Endothelial cell of umbilical vein (primary cell): ENCODE measurements at regions not wholly inside any gene's neighbourhood (a gene's known extent, or its start where the extent isn't known, plus 50 kb on each side); places are given as distances from the start of the nearest gene placed in this dataset.

Experiments
- BruUV-seq: library from RNA; stranded (reverse); fragments of 400-500 nt; replicated peaks from 2 replicates; lab custom pipeline; 2021; lab: Mats Ljungman, UMichigan
- CTCF ChIA-PET: fragments of 300-600, 350-600 bp; sonication (Branson Sonifier 250); formaldehyde crosslinking; loops from one replicate; lab custom pipeline; 2021; ENCODE audit warnings: antibody characterized with exemption, inconsistent platforms; lab: Charles Lee
- POLR2A ChIA-PET: fragments of 300-600, 350-600 bp; sonication (Branson Sonifier 250); formaldehyde crosslinking; loops from one replicate; lab custom pipeline; 2021; ENCODE audit warnings: antibody characterized with exemption, inconsistent platforms; lab: Charles Lee
- DNase-seq: peaks from one replicate; pipeline ENCODE4 v3.0.0-alpha.2; 2011; ENCODE audit warnings: low read depth, low spot score
- FAIRE-seq: peaks from 2 replicates; lab custom pipeline; 2011; peaks lifted over from hg19 to GRCh38; lab: Jason Lieb, UNC
- H2AFZ ChIP-seq: 2 replicates; pipeline ENCODE4 v1.6.0; 2012; ENCODE audit warnings: low read depth, low read length, control low read depth, inconsistent platforms
- H3K27ac ChIP-seq: 2 replicates; pipeline ENCODE4 v1.5.1; 2011; ENCODE audit warnings: low read depth, mild to moderate bottlenecking, control low read depth, low read length, moderate library complexity; ENCODE audit not compliant: insufficient read depth
- H3K27me3 ChIP-seq, 2 experiments: 2 replicates each; pipeline versions ENCODE4 v1.6.0 to v1.6.1; 2011; ENCODE audit warnings: low read length in 2 of 2, mixed read lengths in 1 of 2; ENCODE audit not compliant: control insufficient read depth in 2 of 2, insufficient read depth in 2 of 2
- H3K36me3 ChIP-seq, 2 experiments: 2 replicates in 1 of 2; 3 replicates in 1 of 2; pipeline ENCODE4 v1.5.1; 2011; ENCODE audit warnings: low read length in 2 of 2, mild to moderate bottlenecking in 1 of 2, moderate library complexity in 1 of 2; ENCODE audit not compliant: control insufficient read depth in 2 of 2, insufficient read depth in 2 of 2; ENCODE audit errors: extremely low read depth in 1 of 2
- H3K4me1 ChIP-seq: 3 replicates; pipeline ENCODE4 v1.5.1; 2011; ENCODE audit warnings: mild to moderate bottlenecking, low read length; ENCODE audit not compliant: control insufficient read depth, insufficient read depth; ENCODE audit errors: extremely low read depth
- H3K4me2 ChIP-seq: 2 replicates; pipeline ENCODE4 v1.6.1; 2011; ENCODE audit warnings: low read length, control low read depth, mixed read lengths; ENCODE audit not compliant: insufficient read depth
- H3K4me3 ChIP-seq, 3 experiments: fragments of 200-600 bp in 1 of 3; sonication (generic), shearing (Covaris generic) in 1 of 3; replicated peaks in 1 of 3; 2 replicates each; pipeline ENCODE4 v1.5.1; 2011 to 2016; ENCODE audit warnings: control low read depth in 3 of 3, low read length in 3 of 3, mild to moderate bottlenecking in 2 of 3, inconsistent platforms in 1 of 3, low read depth in 1 of 3, moderate library complexity in 1 of 3; ENCODE audit not compliant: insufficient read depth in 1 of 3
- H3K79me2 ChIP-seq: 2 replicates; pipeline ENCODE4 v1.6.0; 2012; ENCODE audit warnings: low read length, inconsistent platforms; ENCODE audit not compliant: control insufficient read depth, insufficient read depth
- H3K9ac ChIP-seq: replicated peaks from 2 replicates; pipeline ENCODE3; 2011; ENCODE audit warnings: low read length, control low read depth; ENCODE audit not compliant: insufficient read depth; ENCODE audit errors: extremely low read depth
- H3K9me1 ChIP-seq: replicated peaks from 3 replicates; pipeline ENCODE4 v1.6.0; 2011; ENCODE audit warnings: mild to moderate bottlenecking, low read length; ENCODE audit not compliant: control insufficient read depth, insufficient read depth; ENCODE audit errors: extremely low read depth
- H3K9me3 ChIP-seq: replicated peaks from 2 replicates; pipeline ENCODE4 v1.5.1; 2012; ENCODE audit warnings: low read length, inconsistent platforms; ENCODE audit not compliant: control insufficient read depth, insufficient read depth
- H4K20me1 ChIP-seq: replicated peaks from 2 replicates; pipeline ENCODE3; 2011; ENCODE audit warnings: mild to moderate bottlenecking, low read length; ENCODE audit not compliant: control insufficient read depth, insufficient read depth; ENCODE audit errors: extremely low read depth
- EZH2 ChIP-seq: IDR thresholded peaks from 2 replicates; pipeline ENCODE4 v1.6.1; 2012; ENCODE audit warnings: borderline replicate concordance, low read depth, mild to moderate bottlenecking, moderate library complexity, low read length, inconsistent platforms; ENCODE audit not compliant: severe bottlenecking
- FOS ChIP-seq: IDR thresholded peaks from 2 replicates; pipeline ENCODE4 v1.6.1; 2011; ENCODE audit warnings: mild to moderate bottlenecking, low read length, moderate library complexity, borderline replicate concordance; ENCODE audit not compliant: insufficient read depth
- GATA2 ChIP-seq: IDR thresholded peaks from 2 replicates; pipeline ENCODE4 v1.7.0; 2011; ENCODE audit warnings: low read depth, mild to moderate bottlenecking, moderate library complexity, mixed read lengths, low read length; ENCODE audit not compliant: insufficient read length, insufficient read depth
- JUN ChIP-seq: IDR thresholded peaks from 2 replicates; pipeline ENCODE4 v1.6.1; 2011; ENCODE audit warnings: borderline replicate concordance, low read depth; ENCODE audit not compliant: insufficient read length, insufficient read depth
- MAX ChIP-seq: IDR thresholded peaks from 2 replicates; pipeline ENCODE4 v1.6.1; 2011; ENCODE audit not compliant: insufficient read depth, insufficient read length
- MYC ChIP-seq: IDR thresholded peaks from one replicate; pipeline ENCODE4 v1.6.1; 2011; ENCODE audit warnings: mild to moderate bottlenecking, low read depth, low read length
- POLR2A ChIP-seq: IDR thresholded peaks from 2 replicates; pipeline ENCODE4 v1.6.1; 2012; ENCODE audit warnings: low read depth, mild to moderate bottlenecking, control low read depth, low read length
- POLR2AphosphoS5 ChIP-seq: IDR thresholded peaks from 2 replicates; pipeline ENCODE4 v1.6.1; 2012; ENCODE audit warnings: low read depth, mild to moderate bottlenecking, control low read depth, low read length, moderate library complexity; ENCODE audit not compliant: insufficient read depth
- dilution Hi-C: fragments of 300-500 bp; cut with MboI; formaldehyde crosslinking; loops from one replicate; pipeline ENCODE4 v1.15.0; 2019; ENCODE audit warnings: low sequenced_read_pairs; ENCODE audit not compliant: extremely low pct_ligation_motif_present
- intact Hi-C: fragments of 100-400 bp; cut with micrococcal nuclease; formaldehyde crosslinking; loops from one replicate; pipeline ENCODE4 v1.10.0; 2022
- TF ChIP-seq, protein P1 (sequence below), 2 donors: IDR thresholded peaks; 1 replicate in 1 of 2; 2 replicates in 1 of 2; pipeline ENCODE4 v1.5.1; 2011; ENCODE audit warnings: low read length in 2 of 2, mild to moderate bottlenecking in 2 of 2, moderate library complexity in 2 of 2, control low read depth in 1 of 2, inconsistent platforms in 1 of 2, low read depth in 1 of 2; ENCODE audit not compliant: insufficient read depth in 1 of 2; ENCODE audit errors: extremely low read depth in 1 of 2

DNA sequence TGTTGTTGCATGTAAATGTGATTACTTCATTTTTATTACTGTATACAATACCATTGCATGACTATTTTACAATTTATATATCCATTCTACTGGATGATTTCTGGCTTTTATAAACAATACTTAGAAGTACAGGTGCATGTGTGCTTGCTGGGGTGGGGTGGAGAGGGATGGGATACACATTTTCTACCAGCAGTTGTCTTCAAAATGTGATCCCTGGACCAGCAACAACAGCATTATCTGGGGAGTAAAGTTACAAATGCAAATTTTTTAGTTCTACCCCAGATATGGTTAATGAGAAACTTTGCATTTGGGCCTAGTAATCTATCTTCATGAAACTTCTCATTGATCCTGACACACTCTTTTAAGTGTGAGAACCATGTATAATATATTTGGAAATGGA is 905.4 kb upstream of the ATXN7L3B start:
- no peak overlapping the region for H2AFZ ChIP-seq
- no peaks in the 10 kb centered on the region for H3K27me3 ChIP-seq
- no peaks in the 10 kb centered on the region for H3K9me3 ChIP-seq
- H4K20me1 ChIP-seq = no peaks in the 10 kb centered on the region
- no peak overlapping the region for H3K4me3 ChIP-seq
- no peaks in the 10 kb centered on the region for H3K36me3 ChIP-seq
- TF ChIP-seq JUN = no peak
- TF ChIP-seq FOS = no peak
- TF ChIP-seq EZH2 = no peak
- TF ChIP-seq MAX = no peak
- no peak for TF ChIP-seq MYC
- TF ChIP-seq, protein P1, sequence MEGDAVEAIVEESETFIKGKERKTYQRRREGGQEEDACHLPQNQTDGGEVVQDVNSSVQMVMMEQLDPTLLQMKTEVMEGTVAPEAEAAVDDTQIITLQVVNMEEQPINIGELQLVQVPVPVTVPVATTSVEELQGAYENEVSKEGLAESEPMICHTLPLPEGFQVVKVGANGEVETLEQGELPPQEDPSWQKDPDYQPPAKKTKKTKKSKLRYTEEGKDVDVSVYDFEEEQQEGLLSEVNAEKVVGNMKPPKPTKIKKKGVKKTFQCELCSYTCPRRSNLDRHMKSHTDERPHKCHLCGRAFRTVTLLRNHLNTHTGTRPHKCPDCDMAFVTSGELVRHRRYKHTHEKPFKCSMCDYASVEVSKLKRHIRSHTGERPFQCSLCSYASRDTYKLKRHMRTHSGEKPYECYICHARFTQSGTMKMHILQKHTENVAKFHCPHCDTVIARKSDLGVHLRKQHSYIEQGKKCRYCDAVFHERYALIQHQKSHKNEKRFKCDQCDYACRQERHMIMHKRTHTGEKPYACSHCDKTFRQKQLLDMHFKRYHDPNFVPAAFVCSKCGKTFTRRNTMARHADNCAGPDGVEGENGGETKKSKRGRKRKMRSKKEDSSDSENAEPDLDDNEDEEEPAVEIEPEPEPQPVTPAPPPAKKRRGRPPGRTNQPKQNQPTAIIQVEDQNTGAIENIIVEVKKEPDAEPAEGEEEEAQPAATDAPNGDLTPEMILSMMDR (IDR thresholded peaks at IDR 0.05; ENCODE audit: extremely low read depth in 1 of 2, insufficient read depth in 1 of 2, low read depth in 1 of 2, low read length in 2 of 2) = no peak
- TF ChIP-seq POLR2AphosphoS5 = no peak
- no peak for TF ChIP-seq GATA2
- no peak for TF ChIP-seq POLR2A
- H3K9me1 ChIP-seq = no peaks in the 10 kb centered on the region
- no peak for DNase-seq
- no peaks in the 10 kb centered on the region for H3K4me1 ChIP-seq
- H3K4me2 ChIP-seq = no peak overlapping the region
- dilution Hi-C loops (no loop called here), intact Hi-C loops (no loop called here)
- BruUV-seq = no TSS peak
- H3K27ac ChIP-seq = no peak overlapping the region
- no peak overlapping the region for H3K9ac ChIP-seq
- FAIRE-seq = no peak
- ChIA-PET CTCF (no interaction called here), POLR2A (no interaction called here)
- H3K79me2 ChIP-seq = no peaks in the 10 kb centered on the region
